Upper lobe of right lung (tissue), 1 donor: ENCODE measurements at regions not wholly inside any gene's neighbourhood (a gene's known extent, or its start where the extent isn't known, plus 50 kb on each side); places are given as distances from the start of the nearest gene placed in this dataset.

Source experiments
- ATAC-seq: fragments of 200-7000 bp; cut with Tn5 transposase; one replicate; pipeline ENCODE4 v1.9.1; 2020; ENCODE audit warnings: mild to moderate bottlenecking, moderate library complexity
- DNase-seq: peaks from one replicate; pipeline ENCODE4 v3.0.0-alpha.2; 2020
- H3K27ac ChIP-seq: fragments of 200-600 bp; one replicate; pipeline ENCODE4 v1.8.0; 2022
- H3K27me3 ChIP-seq: fragments of 200-600 bp; one replicate; pipeline ENCODE4 v1.8.0; 2022; ENCODE audit warnings: mild to moderate bottlenecking
- H3K36me3 ChIP-seq: fragments of 200-600 bp; one replicate; pipeline ENCODE4 v1.8.0; 2022
- H3K4me1 ChIP-seq: fragments of 200-600 bp; one replicate; pipeline ENCODE4 v1.8.0; 2022
- H3K4me3 ChIP-seq: fragments of 200-600 bp; one replicate; pipeline ENCODE4 v1.8.0; 2022; ENCODE audit warnings: mild to moderate bottlenecking
- H3K9me3 ChIP-seq: fragments of 200-600 bp; one replicate; pipeline ENCODE4 v1.8.0; 2022
- CTCF ChIP-seq: fragments of 200-600 bp; IDR thresholded peaks from one replicate; pipeline ENCODE4 v1.8.0; 2022; ENCODE audit warnings: antibody characterized with exemption
- intact Hi-C: fragments of 100-400 bp; cut with DNase I; formaldehyde crosslinking; loops from one replicate; pipeline ENCODE4 v1.11.0; 2022
- donor health status: DM: no; HTN: yes; CAD: no; lungs with severe emphysema.

- H3K36me3 ChIP-seq, result no peaks in the 10 kb centered on the region
These were observed 249.5 kb downstream of the PTTG2 start for GRCh38 chr4:38209654-38210053.

GRCh38 chr4:38210396-38211114 is 250.4 kb downstream of the PTTG2 start:
- H3K36me3 ChIP-seq, result no peaks in the 10 kb centered on the region
- H3K27me3 ChIP-seq, result no peaks in the 10 kb centered on the region
- TF ChIP-seq CTCF, result no peak
- H3K27ac ChIP-seq, result peak overlapping the region; percentile 65
- no peak overlapping the region for H3K4me3 ChIP-seq
- intact Hi-C loops, result no loop called here
- ATAC-seq (peak; percentile 30), DNase-seq (no peak)
- H3K9me3 ChIP-seq, result no peaks in the 10 kb centered on the region
- peaks cover 18% of the 10 kb centered on the region for H3K4me1 ChIP-seq

More at GRCh38 chr4:38209654-38210053, 249.5 kb downstream of the PTTG2 start:
- peaks cover 18% of the 10 kb centered on the region for H3K4me1 ChIP-seq
- TF ChIP-seq CTCF, result no peak
- ATAC-seq (no peak), DNase-seq (no peak)
- intact Hi-C loops, result no loop called here
- H3K9me3 ChIP-seq, result no peaks in the 10 kb centered on the region
- H3K27me3 ChIP-seq, result no peaks in the 10 kb centered on the region
- no peak overlapping the region for H3K4me3 ChIP-seq
- H3K27ac ChIP-seq, result no peak overlapping the region

GRCh38 chr4:38211885-38212284 is 251.7 kb downstream of the PTTG2 start:
- H3K4me1 ChIP-seq, result peaks cover 18% of the 10 kb centered on the region
- no peak for ATAC-seq
- no peaks in the 10 kb centered on the region for H3K36me3 ChIP-seq
- TF ChIP-seq CTCF, result no peak
- H3K27me3 ChIP-seq, result no peaks in the 10 kb centered on the region
- no peaks in the 10 kb centered on the region for H3K9me3 ChIP-seq
- intact Hi-C loops, result no loop called here
- no peak overlapping the region for H3K4me3 ChIP-seq
- no peak overlapping the region for H3K27ac ChIP-seq
- no peak for DNase-seq

GRCh38 chr4:38213083-38213805 is 253.0 kb downstream of the PTTG2 start:
- Histone ChIP-seq H3K27me3 (no peaks in the 10 kb centered on the region), H3K4me1 (peaks cover 18% of the 10 kb centered on the region), H3K36me3 (no peaks in the 10 kb centered on the region), H3K9me3 (no peaks in the 10 kb centered on the region), H3K27ac (no peak overlapping the region), H3K4me3 (no peak overlapping the region)
- ATAC-seq (peak; percentile 36), DNase-seq (no peak)
- no peak for TF ChIP-seq CTCF
- intact Hi-C loops, result no loop called here

GRCh38 chr4:38222892-38223291 is 262.7 kb downstream of the PTTG2 start:
- H3K27ac ChIP-seq, result no peak overlapping the region
- TF ChIP-seq CTCF, result no peak
- intact Hi-C loops, result no loop called here

More at GRCh38 chr4:38222892-38223291, 262.7 kb downstream of the PTTG2 start:
- Histone ChIP-seq H3K9me3 (no peaks in the 10 kb centered on the region), H3K36me3 (no peaks in the 10 kb centered on the region), H3K4me1 (peaks cover 10% of the 10 kb centered on the region), H3K27me3 (no peaks in the 10 kb centered on the region), H3K4me3 (no peak overlapping the region)
- DNase-seq (no peak), ATAC-seq (no peak)
